ENCODE measurements at regions not wholly inside any gene's neighbourhood (a gene's known extent, or its start where the extent isn't known, plus 50 kb on each side); places are given as distances from the start of the nearest gene placed in this dataset.

GRCh38 chr19:34309368-34310138 lies 55.2 kb downstream of the GARRE1 start:
- Histone ChIP-seq H3K4me3 (ENCODE audit: insufficient read depth in 1 of 2, low read depth in 1 of 2, low read length in 2 of 2) (no peak overlapping the region), H3K9me3 (ENCODE audit: control insufficient read depth, low read length) (no peaks in the 10 kb centered on the region), H3K4me1 (ENCODE audit: control insufficient read depth, insufficient read depth, low read depth, low read length) (peaks cover 16% of the 10 kb centered on the region), H3K18ac (ENCODE audit: low read depth in 1 of 2, low read length in 2 of 2) (no peak overlapping the region), H3K36me3 (ENCODE audit: control insufficient read depth in 1 of 2, insufficient read depth in 2 of 2, low read depth in 1 of 2, low read length in 2 of 2) (peaks cover 4 to 6% of the 10 kb centered on the region in 2 experiments), H3K27ac (ENCODE audit: low read length, poor library complexity, severe bottlenecking) (no peak overlapping the region), H2BK15ac (ENCODE audit: low read depth, poor library complexity, severe bottlenecking) (no peak overlapping the region), H3K23ac (ENCODE audit: low read length in 2 of 2) (no peak overlapping the region), H2AFZ (ENCODE audit: low read depth, low read length) (no peak overlapping the region), H4K91ac (ENCODE audit: low read length) (no peak overlapping the region), H2BK5ac (ENCODE audit: low read depth, low read length, poor library complexity, severe bottlenecking) (no peak overlapping the region), H2BK12ac (ENCODE audit: low read length in 2 of 2) (no peak overlapping the region), H4K8ac (ENCODE audit: low read length) (no peak overlapping the region), H3K4ac (ENCODE audit: low read depth in 1 of 2, low read length in 2 of 2) (no peak overlapping the region), H2AK5ac (ENCODE audit: low read length, severe bottlenecking) (no peak overlapping the region), H3K14ac (ENCODE audit: low read length in 2 of 2) (no peak overlapping the region), H3K9ac (ENCODE audit: low read length) (no peak overlapping the region), H3K4me2 (ENCODE audit: low read length, poor library complexity, severe bottlenecking) (no peak overlapping the region), H3K27me3 (ENCODE audit: control insufficient read depth in 1 of 2, insufficient read depth in 1 of 2, low read length in 2 of 2) (no peaks in the 10 kb centered on the region), H3K79me1 (replicated peaks; ENCODE audit: low read length, poor library complexity, severe bottlenecking) (peaks cover 26% of the 10 kb centered on the region), H2BK120ac (ENCODE audit: low read depth, low read length) (no peak overlapping the region)
- 98% methylated on average over 5 of the region's 6 CpGs for WGBS
- no peak for DNase-seq

- Histone ChIP-seq H2BK5ac (ENCODE audit: low read depth, low read length, poor library complexity, severe bottlenecking) (no peak overlapping the region), H3K14ac (ENCODE audit: low read length in 2 of 2) (no peak overlapping the region), H2BK120ac (ENCODE audit: low read depth, low read length) (no peak overlapping the region), H3K4ac (ENCODE audit: low read depth in 1 of 2, low read length in 2 of 2) (no peak overlapping the region), H3K4me3 (ENCODE audit: insufficient read depth in 1 of 2, low read depth in 1 of 2, low read length in 2 of 2) (no peak overlapping the region), H3K18ac (ENCODE audit: low read depth in 1 of 2, low read length in 2 of 2) (no peak overlapping the region), H3K27ac (ENCODE audit: low read length, poor library complexity, severe bottlenecking) (no peak overlapping the region), H2AFZ (ENCODE audit: low read depth, low read length) (no peak overlapping the region), H2BK12ac (ENCODE audit: low read length in 2 of 2) (no peak overlapping the region), H3K9me3 (ENCODE audit: control insufficient read depth, low read length) (no peaks in the 10 kb centered on the region), H4K8ac (ENCODE audit: low read length) (no peak overlapping the region), H3K9ac (ENCODE audit: low read length) (no peak overlapping the region), H3K79me1 (replicated peaks; ENCODE audit: low read length, poor library complexity, severe bottlenecking) (peaks cover 23% of the 10 kb centered on the region), H4K91ac (ENCODE audit: low read length) (no peak overlapping the region), H3K27me3 (ENCODE audit: control insufficient read depth in 1 of 2, insufficient read depth in 1 of 2, low read length in 2 of 2) (no peaks in the 10 kb centered on the region), H3K23ac (ENCODE audit: low read length in 2 of 2) (no peak overlapping the region), H2AK5ac (ENCODE audit: low read length, severe bottlenecking) (no peak overlapping the region), H3K4me1 (ENCODE audit: control insufficient read depth, insufficient read depth, low read depth, low read length) (peaks cover 14% of the 10 kb centered on the region), H3K36me3 (ENCODE audit: control insufficient read depth in 1 of 2, insufficient read depth in 2 of 2, low read depth in 1 of 2, low read length in 2 of 2) (peaks cover under 1 to 4% of the 10 kb centered on the region in 2 experiments), H2BK15ac (ENCODE audit: low read depth, poor library complexity, severe bottlenecking) (no peak overlapping the region), H3K4me2 (ENCODE audit: low read length, poor library complexity, severe bottlenecking) (no peak overlapping the region)
- no peak for DNase-seq
- WGBS = 95% methylated on average over 4 of the region's 6 CpGs
Measured at GRCh38 chr19:34310494-34310981, 54.5 kb upstream of the GPI start.

GRCh38 chr19:34313188-34313587 lies 51.8 kb upstream of the GPI start:
- H3K4me2 ChIP-seq (ENCODE audit: low read length, poor library complexity, severe bottlenecking) = no peak overlapping the region

GRCh38 chr19:34314437-34315313 lies 50.3 kb upstream of the GPI start:
- H4K91ac ChIP-seq (ENCODE audit: low read length) = no peak overlapping the region
- no peak overlapping the region for H2BK12ac ChIP-seq (ENCODE audit: low read length in 2 of 2)
- H3K4me2 ChIP-seq (ENCODE audit: low read length, poor library complexity, severe bottlenecking) = no peak overlapping the region
- no peak overlapping the region for H4K8ac ChIP-seq (ENCODE audit: low read length)
- no peak overlapping the region for H3K9ac ChIP-seq (ENCODE audit: low read length)
- no peak overlapping the region for H3K23ac ChIP-seq (ENCODE audit: low read length in 2 of 2)
- H3K27me3 ChIP-seq (ENCODE audit: control insufficient read depth in 1 of 2, insufficient read depth in 1 of 2, low read length in 2 of 2) = no peaks in the 10 kb centered on the region
- peaks cover 0 to 4% of the 10 kb centered on the region in 2 experiments for H3K36me3 ChIP-seq (ENCODE audit: control insufficient read depth in 1 of 2, insufficient read depth in 2 of 2, low read depth in 1 of 2, low read length in 2 of 2)
- H3K79me1 ChIP-seq (replicated peaks; ENCODE audit: low read length, poor library complexity, severe bottlenecking) = peaks cover 25% of the 10 kb centered on the region
- no peak overlapping the region for H2AFZ ChIP-seq (ENCODE audit: low read depth, low read length)
- no peak overlapping the region for H3K18ac ChIP-seq (ENCODE audit: low read depth in 1 of 2, low read length in 2 of 2)
- H3K14ac ChIP-seq (ENCODE audit: low read length in 2 of 2) = no peak overlapping the region
- no peak overlapping the region for H2BK15ac ChIP-seq (ENCODE audit: low read depth, poor library complexity, severe bottlenecking)
- peak overlapping the region; percentile 53 for H3K27ac ChIP-seq (ENCODE audit: low read length, poor library complexity, severe bottlenecking)
- H3K9me3 ChIP-seq (ENCODE audit: control insufficient read depth, low read length) = no peaks in the 10 kb centered on the region
- no peak for DNase-seq
- no peak overlapping the region for H3K4me3 ChIP-seq (ENCODE audit: insufficient read depth in 1 of 2, low read depth in 1 of 2, low read length in 2 of 2)
- no peak overlapping the region for H3K4ac ChIP-seq (ENCODE audit: low read depth in 1 of 2, low read length in 2 of 2)
- H2AK5ac ChIP-seq (ENCODE audit: low read length, severe bottlenecking) = peak overlapping the region; percentile 44
- no peak overlapping the region for H2BK5ac ChIP-seq (ENCODE audit: low read depth, low read length, poor library complexity, severe bottlenecking)
- 94% methylated on average over 3 of the region's 4 CpGs for WGBS
- peaks cover 26% of the 10 kb centered on the region for H3K4me1 ChIP-seq (ENCODE audit: control insufficient read depth, insufficient read depth, low read depth, low read length)
- no peak overlapping the region for H2BK120ac ChIP-seq (ENCODE audit: low read depth, low read length)

More at GRCh38 chr19:34313188-34313587, 51.8 kb upstream of the GPI start:
- H3K36me3 ChIP-seq (ENCODE audit: control insufficient read depth in 1 of 2, insufficient read depth in 2 of 2, low read depth in 1 of 2, low read length in 2 of 2) = peaks cover 0 to 4% of the 10 kb centered on the region in 2 experiments
- no peak overlapping the region for H2BK12ac ChIP-seq (ENCODE audit: low read length in 2 of 2)
- no peak overlapping the region for H4K91ac ChIP-seq (ENCODE audit: low read length)
- DNase-seq = peak; percentile 68
- no peak overlapping the region for H2BK120ac ChIP-seq (ENCODE audit: low read depth, low read length)
- peaks cover 25% of the 10 kb centered on the region for H3K79me1 ChIP-seq (replicated peaks; ENCODE audit: low read length, poor library complexity, severe bottlenecking)
- H2AFZ ChIP-seq (ENCODE audit: low read depth, low read length) = no peak overlapping the region
- no peak overlapping the region for H3K4ac ChIP-seq (ENCODE audit: low read depth in 1 of 2, low read length in 2 of 2)
- H2BK5ac ChIP-seq (ENCODE audit: low read depth, low read length, poor library complexity, severe bottlenecking) = no peak overlapping the region
- no peak overlapping the region for H3K14ac ChIP-seq (ENCODE audit: low read length in 2 of 2)
- no peak overlapping the region for H4K8ac ChIP-seq (ENCODE audit: low read length)
- H3K23ac ChIP-seq (ENCODE audit: low read length in 2 of 2) = no peak overlapping the region
- H2BK15ac ChIP-seq (ENCODE audit: low read depth, poor library complexity, severe bottlenecking) = no peak overlapping the region
- H3K27ac ChIP-seq (ENCODE audit: low read length, poor library complexity, severe bottlenecking) = no peak overlapping the region
- no peak overlapping the region for H3K4me3 ChIP-seq (ENCODE audit: insufficient read depth in 1 of 2, low read depth in 1 of 2, low read length in 2 of 2)
- no peak overlapping the region for H2AK5ac ChIP-seq (ENCODE audit: low read length, severe bottlenecking)
- 81% methylated on average over 5 of the region's 6 CpGs for WGBS
- no peak overlapping the region for H3K18ac ChIP-seq (ENCODE audit: low read depth in 1 of 2, low read length in 2 of 2)
- H3K27me3 ChIP-seq (ENCODE audit: control insufficient read depth in 1 of 2, insufficient read depth in 1 of 2, low read length in 2 of 2) = no peaks in the 10 kb centered on the region
- H3K9ac ChIP-seq (ENCODE audit: low read length) = no peak overlapping the region
- no peaks in the 10 kb centered on the region for H3K9me3 ChIP-seq (ENCODE audit: control insufficient read depth, low read length)
- peaks cover 24% of the 10 kb centered on the region for H3K4me1 ChIP-seq (ENCODE audit: control insufficient read depth, insufficient read depth, low read depth, low read length)

All from mesenchymal stem cell (in vitro differentiated cells and primary cell).